AG10803 (cell line): ENCODE measurements at regions not wholly inside any gene's neighbourhood (a gene's known extent, or its start where the extent isn't known, plus 50 kb on each side); places are given as distances from the start of the nearest gene placed in this dataset.

Experiments used
- DNase-seq: peaks from one replicate; pipeline ENCODE4 v3.0.0; 2010; ENCODE audit warnings: low read depth
- H3K4me3 ChIP-seq: 2 replicates; pipeline ENCODE4 v1.5.1; 2011; ENCODE audit warnings: mild to moderate bottlenecking, low read length, control low read depth
- TF ChIP-seq, protein P1 (sequence below): conservative IDR thresholded peaks from 2 replicates; pipeline ENCODE4 v1.5.1; 2011; ENCODE audit warnings: mild to moderate bottlenecking, low read length, control low read depth, inconsistent platforms

- no peak for DNase-seq
- no peak overlapping the region for H3K4me3 ChIP-seq
- TF ChIP-seq, protein P1, sequence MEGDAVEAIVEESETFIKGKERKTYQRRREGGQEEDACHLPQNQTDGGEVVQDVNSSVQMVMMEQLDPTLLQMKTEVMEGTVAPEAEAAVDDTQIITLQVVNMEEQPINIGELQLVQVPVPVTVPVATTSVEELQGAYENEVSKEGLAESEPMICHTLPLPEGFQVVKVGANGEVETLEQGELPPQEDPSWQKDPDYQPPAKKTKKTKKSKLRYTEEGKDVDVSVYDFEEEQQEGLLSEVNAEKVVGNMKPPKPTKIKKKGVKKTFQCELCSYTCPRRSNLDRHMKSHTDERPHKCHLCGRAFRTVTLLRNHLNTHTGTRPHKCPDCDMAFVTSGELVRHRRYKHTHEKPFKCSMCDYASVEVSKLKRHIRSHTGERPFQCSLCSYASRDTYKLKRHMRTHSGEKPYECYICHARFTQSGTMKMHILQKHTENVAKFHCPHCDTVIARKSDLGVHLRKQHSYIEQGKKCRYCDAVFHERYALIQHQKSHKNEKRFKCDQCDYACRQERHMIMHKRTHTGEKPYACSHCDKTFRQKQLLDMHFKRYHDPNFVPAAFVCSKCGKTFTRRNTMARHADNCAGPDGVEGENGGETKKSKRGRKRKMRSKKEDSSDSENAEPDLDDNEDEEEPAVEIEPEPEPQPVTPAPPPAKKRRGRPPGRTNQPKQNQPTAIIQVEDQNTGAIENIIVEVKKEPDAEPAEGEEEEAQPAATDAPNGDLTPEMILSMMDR, result no peak
Observed at GRCh38 chr5:89384391-89384790, 501.4 kb upstream of the MEF2C start.

DNA sequence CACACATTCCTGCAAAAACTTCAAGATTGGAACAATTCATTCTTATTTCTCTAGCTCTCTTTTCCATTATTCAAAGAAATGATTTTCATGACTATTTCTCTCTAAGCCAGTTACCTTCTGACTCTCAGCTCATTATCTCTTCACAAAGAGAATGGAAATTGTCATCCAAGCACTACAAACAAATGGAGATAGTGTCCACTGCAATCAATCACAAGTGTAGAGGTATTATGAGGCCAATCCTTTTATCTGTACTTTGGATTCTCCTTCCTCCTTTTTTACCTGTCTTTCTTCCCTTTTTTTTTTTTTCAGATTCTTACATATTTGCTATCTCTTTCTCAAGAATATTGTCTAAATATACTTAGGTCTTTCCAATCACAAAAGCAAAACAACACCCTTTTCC, 497.7 kb upstream of the MEF2C start:
- H3K4me3 ChIP-seq, result no peak overlapping the region
- DNase-seq, result no peak
- TF ChIP-seq, protein P1, result no peak

DNA sequence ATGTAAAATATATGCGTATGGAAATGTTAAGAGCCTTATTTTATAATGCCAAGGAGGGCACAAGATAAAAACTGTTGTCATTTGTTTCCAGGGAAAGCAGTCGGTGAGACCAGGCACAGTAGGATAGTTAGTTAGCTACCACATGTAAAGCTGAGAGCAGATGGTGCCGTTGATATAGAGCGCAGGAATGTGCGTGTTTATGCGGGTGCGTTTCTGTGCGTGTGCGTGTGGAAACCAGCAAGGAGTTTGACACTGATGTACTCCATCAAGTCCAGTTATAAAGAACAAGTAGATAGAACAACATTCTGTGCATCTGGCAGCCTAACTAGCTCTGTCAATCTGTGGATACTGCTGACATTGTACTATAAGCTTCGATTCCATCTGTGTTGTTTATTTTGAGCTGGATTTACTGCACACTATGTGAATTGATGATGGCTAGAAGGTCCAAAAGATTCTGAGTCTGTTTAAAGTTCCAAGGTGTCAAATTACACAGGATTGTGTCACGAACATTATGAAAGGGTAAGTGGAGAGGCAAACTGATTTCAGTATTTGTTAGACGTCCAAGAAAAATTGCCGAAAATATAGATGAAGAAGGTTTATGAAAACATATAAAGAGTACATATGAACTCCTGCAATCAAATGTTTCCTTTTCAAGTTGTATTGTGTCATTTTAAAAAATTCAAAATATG, 494.9 kb upstream of the MEF2C start:
- TF ChIP-seq, protein P1, result no peak
- DNase-seq, result peak; percentile 10
- no peak overlapping the region for H3K4me3 ChIP-seq

DNA sequence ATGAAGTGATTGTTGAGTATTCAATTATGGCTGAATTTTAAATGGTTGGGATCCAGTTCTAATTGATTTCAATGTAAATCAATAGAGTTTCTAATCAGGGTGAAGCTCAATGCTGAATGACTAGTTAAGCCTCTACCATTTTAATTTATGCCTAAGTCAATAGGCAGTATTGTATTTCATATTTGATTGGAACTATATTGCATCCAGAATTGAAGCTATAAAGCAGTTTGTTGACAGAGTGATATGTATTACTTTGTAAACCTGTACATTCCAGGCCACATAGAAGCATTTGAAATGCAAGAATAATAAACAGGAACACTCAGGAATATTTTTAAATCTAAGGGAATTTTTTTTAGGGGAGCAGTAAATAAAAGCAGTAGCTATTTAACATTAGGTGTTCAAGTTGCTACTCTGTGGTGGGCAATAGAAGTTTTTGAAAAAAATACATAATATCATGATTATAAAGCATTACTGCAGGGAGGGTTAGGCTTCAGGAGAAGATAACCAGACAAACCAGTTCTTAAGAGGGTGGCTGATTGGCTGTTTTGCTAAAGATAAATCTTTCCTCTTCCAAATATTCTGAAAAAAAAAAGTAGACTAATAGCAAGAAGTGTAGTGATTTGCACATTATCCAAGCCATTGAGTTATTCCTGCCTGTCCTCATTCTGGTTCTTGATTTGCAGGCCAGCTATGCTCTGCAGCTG, 492.0 kb upstream of the MEF2C start:
- DNase-seq, result peak; percentile 25
- H3K4me3 ChIP-seq, result no peak overlapping the region
- TF ChIP-seq, protein P1, result no peak

DNA sequence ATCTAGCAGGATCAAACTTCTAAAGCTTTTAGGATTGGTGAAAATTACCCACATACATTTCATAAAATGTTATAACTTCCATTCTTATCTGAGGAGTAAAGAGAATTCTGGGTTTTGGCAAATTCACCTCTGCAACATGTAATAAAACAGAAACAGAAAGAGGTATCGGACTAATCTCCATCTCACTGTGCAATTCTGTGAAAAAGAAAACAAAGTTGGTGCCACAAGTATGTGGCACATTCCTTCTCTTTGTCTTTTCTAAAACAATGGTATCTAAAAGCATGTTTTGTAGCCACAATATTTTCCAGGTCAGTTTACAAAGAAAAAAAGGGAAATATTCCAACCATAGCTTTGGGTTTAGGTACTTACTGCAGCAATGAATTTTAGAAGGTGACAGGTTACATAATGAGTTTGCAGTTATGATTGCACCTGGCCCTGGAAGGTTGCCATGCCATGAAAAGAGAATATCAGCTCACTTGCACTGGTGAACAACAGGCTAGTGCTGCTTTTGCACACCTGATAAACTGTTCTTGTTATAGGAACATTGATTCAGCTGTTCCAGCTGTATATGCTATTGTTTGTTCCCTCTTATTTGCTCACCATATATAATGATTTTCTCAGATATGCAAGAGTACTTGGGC, 491.3 kb upstream of the MEF2C start:
- TF ChIP-seq, protein P1, result no peak
- DNase-seq, result peak; percentile 8
- H3K4me3 ChIP-seq, result no peak overlapping the region

GRCh38 chr5:89372176-89372575, 489.2 kb upstream of the MEF2C start:
- DNase-seq, result peak; percentile 3
- H3K4me3 ChIP-seq, result no peak overlapping the region
- TF ChIP-seq, protein P1, result no peak
